H1 (cell line): ENCODE measurements at regions not wholly inside any gene's neighbourhood (a gene's known extent, or its start where the extent isn't known, plus 50 kb on each side); places are given as distances from the start of the nearest gene placed in this dataset.

ENCODE experiments used
- CBX8 ChIP-seq: fragments of 300-800, 300-1000 bp; sonication (generic); IDR thresholded peaks from 2 replicates; pipeline ENCODE4 v1.7.1; 2016; ENCODE audit warnings: low read depth, low read length, borderline replicate concordance
- CEBPB ChIP-seq: IDR thresholded peaks from 2 replicates; pipeline ENCODE4 v1.6.1; 2012; ENCODE audit warnings: low read depth, low read length
- CHD7 ChIP-seq: fragments of 300-600 bp; sonication (generic); IDR thresholded peaks from 2 replicates; pipeline ENCODE4 v1.7.1; 2012; ENCODE audit warnings: low read length, moderate library complexity, mild to moderate bottlenecking, inconsistent platforms; ENCODE audit not compliant: insufficient replicate concordance
- CTCF ChIP-seq, 3 experiments: IDR thresholded peaks; 1 replicate in 2 of 3; 2 replicates in 1 of 3; pipeline versions ENCODE4 v1.5.1 to v1.6.1; 2011; ENCODE audit warnings: low read length in 3 of 3, mild to moderate bottlenecking in 3 of 3, inconsistent platforms in 2 of 3, low read depth in 1 of 3, moderate library complexity in 1 of 3; ENCODE audit not compliant: insufficient read depth in 1 of 3; ENCODE audit errors: control extremely low read depth in 1 of 3
- JUN ChIP-seq: IDR thresholded peaks from 2 replicates; pipeline ENCODE4 v1.6.1; 2011; ENCODE audit warnings: low read depth, mild to moderate bottlenecking, improper control_type of control experiment, low read length
- NANOG ChIP-seq: IDR thresholded peaks from 2 replicates; pipeline ENCODE4 v1.6.1; 2011; ENCODE audit warnings: low read length, low read depth, mild to moderate bottlenecking, inconsistent platforms; ENCODE audit not compliant: insufficient read depth, poor library complexity, severe bottlenecking
- POLR2A ChIP-seq, 2 experiments: IDR thresholded peaks; 1 replicate in 1 of 2; 2 replicates in 1 of 2; pipeline ENCODE4 v1.6.1; 2011; ENCODE audit warnings: low read depth in 2 of 2, low read length in 2 of 2, mild to moderate bottlenecking in 2 of 2; ENCODE audit errors: control extremely low read depth in 1 of 2
- POLR2AphosphoS5 ChIP-seq: IDR thresholded peaks from 2 replicates; pipeline ENCODE4 v1.6.1; 2011; ENCODE audit warnings: low read depth, low read length
- RFX5 ChIP-seq: IDR thresholded peaks from 2 replicates; pipeline ENCODE4 v1.6.1; 2011; ENCODE audit warnings: low read depth, low read length, improper control_type of control experiment, borderline replicate concordance

- TF ChIP-seq CEBPB (no peak), NANOG (no peak), JUN (no peak), POLR2AphosphoS5 (no peak), POLR2A (IDR thresholded peaks at IDR 0.05; ENCODE audit: control extremely low read depth in 1 of 2, low read depth in 2 of 2, low read length in 2 of 2) (no peak), CTCF (IDR thresholded peaks at IDR 0.05; ENCODE audit: control extremely low read depth in 1 of 3, insufficient read depth in 1 of 3, low read depth in 1 of 3, low read length in 3 of 3) (no peak), RFX5 (no peak), CHD7 (no peak), CBX8 (no peak)
These were observed 361.0 kb upstream of the SULF2 start for GRCh38 chr20:48146308-48146707.
